ENCODE measurements at regions not wholly inside any gene's neighbourhood (a gene's known extent, or its start where the extent isn't known, plus 50 kb on each side); places are given as distances from the start of the nearest gene placed in this dataset.
A peak's percentile ranks its signal among the peaks of the same experiment; 100 is the strongest.

DNA sequence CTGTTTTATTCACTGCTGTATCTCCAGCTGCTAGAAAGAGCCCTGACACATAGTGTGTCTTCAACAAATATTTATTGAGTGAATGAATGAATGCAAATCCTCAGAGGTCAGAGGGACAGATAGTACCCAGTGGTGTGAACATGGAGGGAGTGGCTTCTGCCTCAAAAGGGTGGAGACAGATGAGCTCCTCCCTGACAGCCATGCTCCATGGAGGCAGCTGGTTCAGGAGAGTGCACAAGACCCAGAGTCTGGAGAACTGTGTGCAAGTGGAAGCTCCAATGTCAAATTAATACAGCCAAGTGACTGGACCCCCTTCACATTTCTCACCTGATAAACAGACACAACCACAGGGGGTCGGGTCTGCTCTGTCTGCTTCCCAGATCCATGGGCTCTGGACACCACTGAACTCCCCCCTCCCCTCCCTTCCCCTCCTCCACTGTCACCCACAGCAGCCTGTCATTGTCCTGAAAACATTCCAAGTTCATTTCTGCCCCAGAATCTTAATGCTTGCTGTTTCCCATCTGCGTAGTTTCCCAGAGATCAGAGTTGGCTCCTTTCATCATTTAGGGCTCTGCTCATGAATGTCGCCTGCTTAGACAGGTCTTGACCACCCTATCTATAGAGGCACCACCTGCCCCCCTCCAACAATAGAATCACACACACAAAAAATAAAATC is 312.9 kb upstream of the PODXL start:
- TF ChIP-seq, protein P1, sequence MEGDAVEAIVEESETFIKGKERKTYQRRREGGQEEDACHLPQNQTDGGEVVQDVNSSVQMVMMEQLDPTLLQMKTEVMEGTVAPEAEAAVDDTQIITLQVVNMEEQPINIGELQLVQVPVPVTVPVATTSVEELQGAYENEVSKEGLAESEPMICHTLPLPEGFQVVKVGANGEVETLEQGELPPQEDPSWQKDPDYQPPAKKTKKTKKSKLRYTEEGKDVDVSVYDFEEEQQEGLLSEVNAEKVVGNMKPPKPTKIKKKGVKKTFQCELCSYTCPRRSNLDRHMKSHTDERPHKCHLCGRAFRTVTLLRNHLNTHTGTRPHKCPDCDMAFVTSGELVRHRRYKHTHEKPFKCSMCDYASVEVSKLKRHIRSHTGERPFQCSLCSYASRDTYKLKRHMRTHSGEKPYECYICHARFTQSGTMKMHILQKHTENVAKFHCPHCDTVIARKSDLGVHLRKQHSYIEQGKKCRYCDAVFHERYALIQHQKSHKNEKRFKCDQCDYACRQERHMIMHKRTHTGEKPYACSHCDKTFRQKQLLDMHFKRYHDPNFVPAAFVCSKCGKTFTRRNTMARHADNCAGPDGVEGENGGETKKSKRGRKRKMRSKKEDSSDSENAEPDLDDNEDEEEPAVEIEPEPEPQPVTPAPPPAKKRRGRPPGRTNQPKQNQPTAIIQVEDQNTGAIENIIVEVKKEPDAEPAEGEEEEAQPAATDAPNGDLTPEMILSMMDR (conservative IDR thresholded peaks at IDR 0.05; ENCODE audit: low read depth) = no peak
- no peak overlapping the region for H3K27ac ChIP-seq
- CTCF ChIA-PET = no interaction called here
- POLR2A ChIA-PET (ENCODE audit: low non-redundant PET) = no interaction called here
- no peak for DNase-seq (ENCODE audit: low spot score)

DNA sequence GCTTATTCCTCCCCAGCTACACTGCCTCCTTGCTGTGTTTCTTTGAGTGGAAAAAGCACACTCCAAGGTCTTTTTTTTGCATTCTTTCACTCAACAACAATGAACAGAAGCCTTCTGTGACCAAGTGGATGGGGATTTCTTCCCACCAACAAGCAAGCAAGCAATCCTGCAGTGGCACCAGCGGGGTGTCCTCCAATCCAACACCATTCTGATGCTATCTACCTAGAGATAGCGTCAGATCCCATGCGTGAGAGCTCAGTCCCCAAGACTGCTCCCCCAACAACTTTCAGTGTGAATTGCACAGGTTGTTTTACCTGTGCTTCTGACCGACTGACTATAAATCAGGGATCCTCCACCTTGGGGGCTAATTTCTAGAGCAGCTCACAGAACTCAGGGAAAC is 311.0 kb upstream of the PODXL start:
- TF ChIP-seq, protein P1 (conservative IDR thresholded peaks at IDR 0.05; ENCODE audit: low read depth) = no peak
- H3K27ac ChIP-seq = no peak overlapping the region
- CTCF ChIA-PET = interaction anchor here (0.7 kb wide), 1 partner anchor 177 kb away, joined by 3 read pairs; no protein-coding TSS in a partner anchor
- POLR2A ChIA-PET (ENCODE audit: low non-redundant PET) = no interaction called here
- DNase-seq (ENCODE audit: low spot score) = no peak

DNA sequence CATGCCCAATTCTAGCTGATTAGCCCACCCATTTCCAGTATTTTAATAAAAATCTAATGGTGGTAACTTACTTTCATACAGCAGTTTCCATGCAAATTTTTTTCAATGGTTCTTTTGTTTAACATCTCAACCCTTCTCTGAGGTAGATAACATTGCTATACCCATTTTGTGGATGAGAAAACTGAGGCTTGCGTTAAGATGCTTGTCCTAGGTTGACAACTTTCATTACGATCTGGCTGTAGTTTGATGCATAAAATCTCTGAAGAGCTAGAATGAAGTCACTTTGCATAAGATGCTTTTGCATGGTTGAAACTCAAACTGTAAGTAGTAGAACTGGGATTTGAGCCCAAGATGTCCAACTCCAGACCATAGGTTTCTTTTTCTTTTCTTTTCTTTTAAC is 309.5 kb upstream of the PODXL start:
- no peak for DNase-seq (ENCODE audit: low spot score)
- H3K27ac ChIP-seq = no peak overlapping the region
- ChIA-PET POLR2A (ENCODE audit: low non-redundant PET) (no interaction called here), CTCF (no interaction called here)
- TF ChIP-seq, protein P1 (conservative IDR thresholded peaks at IDR 0.05; ENCODE audit: low read depth) = no peak

DNA sequence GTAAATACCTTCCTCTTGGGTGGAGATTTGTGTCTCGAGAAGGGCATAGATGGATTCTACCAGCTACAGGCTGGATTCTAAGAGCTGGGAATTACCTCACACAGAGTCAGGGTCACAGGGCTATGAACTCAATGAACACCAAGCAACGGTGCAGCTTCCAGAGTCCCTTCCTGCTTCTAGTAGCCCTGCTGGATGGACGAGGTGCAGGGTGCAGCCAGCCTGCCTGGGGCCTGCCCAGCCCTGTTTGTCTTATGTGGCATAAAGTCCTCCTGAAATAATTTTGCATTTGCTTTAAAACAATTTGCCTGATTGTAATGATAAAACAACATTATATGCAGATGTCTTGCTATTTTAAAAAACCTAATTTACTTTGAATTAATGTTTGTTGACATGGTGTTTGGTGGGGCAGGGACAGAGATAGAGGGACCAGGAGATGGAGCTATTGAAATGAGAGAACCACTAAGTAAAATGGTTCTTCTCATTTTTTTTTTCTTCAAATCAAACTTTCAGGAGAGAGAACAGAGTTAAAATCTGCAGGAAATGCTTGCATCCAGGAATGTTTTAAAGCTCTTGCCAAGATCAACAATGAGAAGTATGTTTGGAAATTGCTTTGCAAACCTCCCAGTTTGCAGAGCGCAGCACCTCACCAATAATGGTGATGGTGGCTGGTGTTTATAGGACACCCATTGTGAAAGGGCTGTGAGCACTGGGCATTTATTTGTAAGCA is 305.4 kb upstream of the PODXL start:
- POLR2A ChIA-PET (ENCODE audit: low non-redundant PET) = no interaction called here
- TF ChIP-seq, protein P1 (conservative IDR thresholded peaks at IDR 0.05; ENCODE audit: low read depth) = no peak; the same call in 1 of the 2 replicates
- H3K27ac ChIP-seq = peak overlapping the region; percentile 47; the same call in 1 of the 2 replicates
- no peak for DNase-seq (ENCODE audit: low spot score)
- CTCF ChIA-PET = interaction anchor here (0.6 to 0.7 kb wide), 2 partner anchors 28 to 557 kb away, joined by 3 to 10 read pairs; no protein-coding TSS in a partner anchor

DNA sequence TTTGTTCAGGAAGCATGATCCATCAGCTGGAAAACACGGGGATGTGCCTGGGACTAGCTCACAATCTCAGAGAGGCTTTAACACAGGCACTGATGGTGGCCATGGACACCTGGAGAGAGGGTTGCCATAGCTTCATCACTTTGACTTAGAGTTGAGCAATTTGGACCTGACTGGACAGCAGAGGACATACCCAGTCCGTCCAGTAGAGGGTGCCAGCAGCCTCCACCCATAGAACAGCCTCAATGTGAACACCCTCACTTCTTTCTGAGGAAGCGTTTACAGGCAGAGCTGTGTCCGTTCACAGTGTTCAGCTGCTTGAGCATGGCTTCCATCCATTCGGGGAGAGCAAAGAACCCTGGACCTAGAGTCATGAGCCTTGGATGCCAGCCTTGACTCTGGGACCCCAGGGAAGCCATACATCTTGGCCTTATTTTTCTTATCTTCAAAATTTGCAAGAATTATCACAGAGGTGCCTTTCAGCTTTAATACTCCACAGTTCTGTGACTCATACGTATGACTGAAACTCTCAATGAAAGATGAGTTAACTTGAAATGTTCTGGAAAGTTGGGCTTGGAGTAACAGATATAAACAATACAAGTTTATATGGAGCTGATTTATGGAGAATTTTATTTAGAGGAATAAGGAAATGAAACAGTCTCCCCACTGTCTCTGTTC is 302.9 kb upstream of the PODXL start:
- no peak overlapping the region for H3K27ac ChIP-seq
- ChIA-PET POLR2A (ENCODE audit: low non-redundant PET) (no interaction called here), CTCF (interaction anchor here (0.6 to 1.2 kb wide), 8 partner anchors 9 to 170 kb away, joined by 3 to 4 read pairs (median 3); no protein-coding TSS in a partner anchor)
- peak; percentile 62 for DNase-seq (ENCODE audit: low spot score)
- TF ChIP-seq, protein P1 (conservative IDR thresholded peaks at IDR 0.05; ENCODE audit: low read depth) = peak; percentile 76

DNA sequence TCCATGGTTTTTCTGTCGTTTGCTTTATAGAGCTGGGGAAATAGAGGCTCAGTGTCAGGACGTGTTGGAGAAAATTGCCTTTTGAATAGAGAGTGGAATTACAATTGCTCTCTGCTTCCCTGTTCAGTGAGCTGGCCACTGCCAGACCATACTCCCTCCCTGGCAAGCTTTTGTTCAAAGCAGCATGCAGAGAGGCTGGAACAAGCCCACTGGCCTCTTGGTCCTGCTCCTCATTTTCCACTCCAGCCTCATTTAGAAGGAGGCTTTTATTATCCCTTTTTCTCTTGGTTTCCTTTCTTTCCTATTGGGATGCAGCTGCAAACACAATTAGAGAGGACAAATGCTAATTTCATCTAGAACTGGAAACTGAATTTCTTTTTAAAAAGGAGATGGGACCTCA is 302.2 kb upstream of the PODXL start:
- H3K27ac ChIP-seq = no peak overlapping the region
- DNase-seq (ENCODE audit: low spot score) = no peak
- POLR2A ChIA-PET (ENCODE audit: low non-redundant PET) = no interaction called here
- CTCF ChIA-PET = interaction anchor here (0.6 to 1.2 kb wide), 5 partner anchors 24 to 167 kb away, joined by 3 to 4 read pairs (median 3); no protein-coding TSS in a partner anchor
- TF ChIP-seq, protein P1 (conservative IDR thresholded peaks at IDR 0.05; ENCODE audit: low read depth) = no peak
